Stomach (tissue), 4 donors: ENCODE measurements at regions not wholly inside any gene's neighbourhood (a gene's known extent, or its start where the extent isn't known, plus 50 kb on each side); places are given as distances from the start of the nearest gene placed in this dataset.

ENCODE experiments used
- CTCF ChIP-seq, 7 experiments: fragments of 450-650 bp in 4 of 7; fragments of 200-600 bp in 3 of 7; sonication (generic) in 3 of 7; IDR thresholded peaks; one replicate each; pipeline ENCODE4 v1.5.1; 2016 to 2019; ENCODE audit warnings: antibody characterized with exemption in 7 of 7, control low read depth in 2 of 7, mild to moderate bottlenecking in 1 of 7
- POLR2A ChIP-seq, 4 donors: fragments of 450-650 bp; IDR thresholded peaks; one replicate each; pipeline ENCODE4 v1.6.1; 2016; ENCODE audit warnings: antibody characterized with exemption in 4 of 4, control low read depth in 2 of 4, mild to moderate bottlenecking in 1 of 4, moderate library complexity in 1 of 4
- POLR2AphosphoS5 ChIP-seq, 3 donors: sonication (generic); formaldehyde crosslinking; IDR thresholded peaks; one replicate each; pipeline ENCODE4 v1.6.1; 2016; ENCODE audit warnings: antibody characterized with exemption in 3 of 3

GRCh38 chr4:20638825-20639224 is 61.4 kb upstream of the PACRGL start:
- TF ChIP-seq CTCF (IDR thresholded peaks at IDR 0.05) = no peak
- TF ChIP-seq POLR2A (IDR thresholded peaks at IDR 0.05) = no peak
- no peak for TF ChIP-seq POLR2AphosphoS5 (IDR thresholded peaks at IDR 0.05)
